Uterus (tissue), 2 donors: ENCODE measurements at regions not wholly inside any gene's neighbourhood (a gene's known extent, or its start where the extent isn't known, plus 50 kb on each side); places are given as distances from the start of the nearest gene placed in this dataset.

Experiments used
- POLR2A ChIP-seq, 2 donors: fragments of 450-650 bp; IDR thresholded peaks; one replicate each; pipeline ENCODE4 v1.6.1; 2016; ENCODE audit warnings: antibody characterized with exemption in 2 of 2, mild to moderate bottlenecking in 1 of 2, moderate library complexity in 1 of 2
- TF ChIP-seq, protein P1 (sequence below), 4 experiments: fragments of 200-600 bp in 2 of 4; fragments of 450-650 bp in 2 of 4; sonication (generic) in 2 of 4; IDR thresholded peaks; one replicate each; pipeline ENCODE4 v1.5.1; 2016 to 2019; ENCODE audit warnings: antibody characterized with exemption in 4 of 4, mild to moderate bottlenecking in 2 of 4, moderate library complexity in 1 of 4

DNA sequence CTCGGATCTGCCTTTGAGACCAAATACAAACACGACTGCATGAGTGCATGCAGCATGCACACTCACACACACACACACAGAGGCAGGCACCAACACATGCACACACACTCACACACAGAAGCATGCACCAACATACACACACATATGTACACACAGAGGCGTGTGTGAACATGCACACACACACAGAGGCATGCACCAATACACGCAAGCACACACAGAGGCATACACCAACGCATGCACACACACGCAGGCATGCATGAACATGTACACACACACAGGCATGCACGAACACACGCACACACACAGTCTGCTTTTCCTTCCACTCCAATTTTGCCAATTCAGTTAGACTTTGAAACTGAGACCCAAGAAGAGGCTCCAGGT, 67.3 kb upstream of the COL13A1 start:
- TF ChIP-seq POLR2A (IDR thresholded peaks at IDR 0.05): no peak
- TF ChIP-seq, protein P1, sequence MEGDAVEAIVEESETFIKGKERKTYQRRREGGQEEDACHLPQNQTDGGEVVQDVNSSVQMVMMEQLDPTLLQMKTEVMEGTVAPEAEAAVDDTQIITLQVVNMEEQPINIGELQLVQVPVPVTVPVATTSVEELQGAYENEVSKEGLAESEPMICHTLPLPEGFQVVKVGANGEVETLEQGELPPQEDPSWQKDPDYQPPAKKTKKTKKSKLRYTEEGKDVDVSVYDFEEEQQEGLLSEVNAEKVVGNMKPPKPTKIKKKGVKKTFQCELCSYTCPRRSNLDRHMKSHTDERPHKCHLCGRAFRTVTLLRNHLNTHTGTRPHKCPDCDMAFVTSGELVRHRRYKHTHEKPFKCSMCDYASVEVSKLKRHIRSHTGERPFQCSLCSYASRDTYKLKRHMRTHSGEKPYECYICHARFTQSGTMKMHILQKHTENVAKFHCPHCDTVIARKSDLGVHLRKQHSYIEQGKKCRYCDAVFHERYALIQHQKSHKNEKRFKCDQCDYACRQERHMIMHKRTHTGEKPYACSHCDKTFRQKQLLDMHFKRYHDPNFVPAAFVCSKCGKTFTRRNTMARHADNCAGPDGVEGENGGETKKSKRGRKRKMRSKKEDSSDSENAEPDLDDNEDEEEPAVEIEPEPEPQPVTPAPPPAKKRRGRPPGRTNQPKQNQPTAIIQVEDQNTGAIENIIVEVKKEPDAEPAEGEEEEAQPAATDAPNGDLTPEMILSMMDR (IDR thresholded peaks at IDR 0.05): no peak
